Heart left ventricle (tissue), 13 donors: ENCODE measurements at regions not wholly inside any gene's neighbourhood (a gene's known extent, or its start where the extent isn't known, plus 50 kb on each side); places are given as distances from the start of the nearest gene placed in this dataset.
"Not testable (repeated sequence)": the region's sequence is repeated elsewhere in the genome, so short reads cannot be mapped to it uniquely, and the experiment has no call there.

Experiments used
- CTCF ChIP-seq, 12 donors: fragments of 200-600 bp; sonication (generic) in 4 of 12; IDR thresholded peaks; one replicate each; pipeline versions ENCODE4 v1.5.0 to v1.8.0; 2018 to 2022; ENCODE audit warnings: antibody characterized with exemption in 12 of 12, mild to moderate bottlenecking in 5 of 12
- POLR2A ChIP-seq, 2 donors: fragments of 450-650 bp; IDR thresholded peaks; one replicate each; pipeline ENCODE4 v1.6.1; 2017; ENCODE audit warnings: antibody characterized with exemption in 2 of 2, mild to moderate bottlenecking in 2 of 2, moderate library complexity in 2 of 2
- donor health status: ischemic (EF 13 %, LVEDD 7.1; RV severe dilation, severe dysfunction).
- donor health status: DM: no; HTN: yes; CAD: no.
- donor health status: DM: no; HTN: no; CAD: no.
- donor health status: ischemic (EF 25% LVEDD 6.9; RV normal size, moderate dysfunction).
- donor health status: ischemic (EF 25% LVEDD 5.7; RV mildly dilated, moderate dysfunction).
- donor health status: ischemic (EF 35%, LVEDD 5.7; RV mildly dilated, moderate dysfunction).
- donor health status: nonischemic (EF 11% LVEDD 7.7; RV severe dilation, severe dysfunction).
- donor health status: DM: yes; HTN: yes; CAD: no.
- donor health status: PGD.
- donor health status: ischemic (EF 29% LVEDD 5.4; RV normal size, mild dysfunction).
- donor health status: nonischemic (EF 23%, LVEDD 6.1; RV moderate dilation, normal function).

- not testable (repeated sequence) for TF ChIP-seq CTCF, POLR2A (IDR thresholded peaks at IDR 0.05)
Measured at GRCh38 chr15:24268536-24269165, 406.9 kb upstream of the NPAP1 start.
